HUES64 (cell line): ENCODE measurements at regions not wholly inside any gene's neighbourhood (a gene's known extent, or its start where the extent isn't known, plus 50 kb on each side); places are given as distances from the start of the nearest gene placed in this dataset.

Experiments
- H3K27ac ChIP-seq: 2 replicates; pipeline ENCODE4 v1.7.0; 2013; ENCODE audit warnings: low read depth, low read length, inconsistent platforms
- H3K27me3 ChIP-seq: 2 replicates; pipeline ENCODE4 v1.6.1; 2013; ENCODE audit warnings: mild to moderate bottlenecking, low read length; ENCODE audit not compliant: insufficient read depth
- H3K36me3 ChIP-seq: 2 replicates; pipeline ENCODE4 v1.6.1; 2013; ENCODE audit warnings: mild to moderate bottlenecking, low read length; ENCODE audit not compliant: insufficient read depth
- H3K4me1 ChIP-seq: 2 replicates; pipeline ENCODE4 v1.6.1; 2013; ENCODE audit warnings: mild to moderate bottlenecking, low read length, moderate library complexity; ENCODE audit not compliant: insufficient read depth
- H3K4me3 ChIP-seq: 2 replicates; pipeline ENCODE4 v1.5.1; 2013; ENCODE audit warnings: mild to moderate bottlenecking, low read length, moderate library complexity
- H3K9ac ChIP-seq: 2 replicates; pipeline ENCODE4 v1.6.1; 2013; ENCODE audit warnings: mild to moderate bottlenecking, low read depth, low read length
- H3K9me3 ChIP-seq: 2 replicates; pipeline ENCODE4 v1.6.1; 2013; ENCODE audit warnings: low read depth, low read length; ENCODE audit not compliant: insufficient read depth
- WGBS: fragments of 150-250, 120-280 bp; methylation state at CpG from one replicate; pipeline ENCODE4 v1.1.7; 2013; ENCODE audit warnings: missing lambda C conversion rate; 5-methylcytosine and 5-hydroxymethylcytosine counted together

DNA sequence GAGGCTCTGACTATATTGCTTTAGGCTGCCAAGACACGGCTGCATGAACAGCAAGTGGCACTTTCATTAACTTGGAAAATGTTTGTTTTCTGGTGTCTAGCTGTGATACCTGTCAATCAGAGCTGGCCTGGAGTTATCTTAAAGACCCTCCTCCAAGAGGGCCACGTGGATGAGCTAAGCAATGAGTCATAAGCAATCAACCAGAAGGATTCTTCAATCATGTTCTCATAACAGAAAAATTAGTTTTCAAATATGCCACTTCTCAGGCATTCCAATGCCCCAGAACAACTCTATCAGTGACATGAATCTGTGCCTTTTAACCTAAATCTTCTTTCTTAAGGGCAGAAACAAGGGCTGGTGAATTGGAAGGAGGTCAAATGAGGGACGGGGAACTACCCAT is 283.0 kb downstream of the HTR1B start:
- Histone ChIP-seq H3K4me3 (no peak overlapping the region), H3K4me1 (no peaks in the 10 kb centered on the region), H3K9me3 (no peaks in the 10 kb centered on the region), H3K36me3 (no peaks in the 10 kb centered on the region), H3K27me3 (no peaks in the 10 kb centered on the region), H3K9ac (no peak overlapping the region), H3K27ac (no peak overlapping the region)
- WGBS = 58% methylated on average over 2 of the region's 3 CpGs

DNA sequence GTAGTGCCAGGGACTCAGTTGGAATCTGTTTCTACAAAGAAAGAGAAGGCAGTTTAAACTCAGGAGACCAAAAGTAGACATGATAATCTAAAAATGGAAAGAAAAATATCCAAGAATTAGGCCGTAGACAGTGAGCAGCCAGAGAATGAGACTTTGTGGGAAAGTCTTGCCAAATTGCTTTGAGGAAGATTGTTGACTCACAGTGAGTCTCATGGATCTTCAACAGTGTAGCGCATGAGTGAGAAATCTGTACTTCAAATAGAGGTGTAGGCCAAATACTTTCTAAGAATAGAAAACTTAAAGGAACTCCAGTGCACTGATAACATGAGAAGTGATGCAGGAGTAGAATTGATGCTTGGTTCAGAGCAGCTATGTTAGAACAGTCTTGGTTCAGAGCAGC is 284.5 kb downstream of the HTR1B start:
- no peak overlapping the region for H3K9ac ChIP-seq
- H3K9me3 ChIP-seq = no peaks in the 10 kb centered on the region
- H3K4me1 ChIP-seq = no peaks in the 10 kb centered on the region
- H3K36me3 ChIP-seq = no peaks in the 10 kb centered on the region
- H3K4me3 ChIP-seq = no peak overlapping the region
- WGBS = 96% methylated on average over 2 of the region's 2 CpGs
- H3K27me3 ChIP-seq = no peaks in the 10 kb centered on the region
- H3K27ac ChIP-seq = no peak overlapping the region

GRCh38 chr6:77177470-77177869 is 285.8 kb downstream of the HTR1B start:
- Histone ChIP-seq H3K9me3 (no peaks in the 10 kb centered on the region), H3K4me3 (no peak overlapping the region), H3K9ac (no peak overlapping the region), H3K4me1 (no peaks in the 10 kb centered on the region), H3K27ac (no peak overlapping the region), H3K36me3 (no peaks in the 10 kb centered on the region), H3K27me3 (no peaks in the 10 kb centered on the region)

GRCh38 chr6:77173472-77174074 is 289.7 kb downstream of the HTR1B start:
- WGBS = 84% methylated on average over 7 of the region's 7 CpGs
- H3K9ac ChIP-seq = no peak overlapping the region
- no peaks in the 10 kb centered on the region for H3K9me3 ChIP-seq
- H3K4me1 ChIP-seq = no peaks in the 10 kb centered on the region
- H3K27me3 ChIP-seq = no peaks in the 10 kb centered on the region
- H3K27ac ChIP-seq = no peak overlapping the region
- H3K4me3 ChIP-seq = no peak overlapping the region
- H3K36me3 ChIP-seq = no peaks in the 10 kb centered on the region

DNA sequence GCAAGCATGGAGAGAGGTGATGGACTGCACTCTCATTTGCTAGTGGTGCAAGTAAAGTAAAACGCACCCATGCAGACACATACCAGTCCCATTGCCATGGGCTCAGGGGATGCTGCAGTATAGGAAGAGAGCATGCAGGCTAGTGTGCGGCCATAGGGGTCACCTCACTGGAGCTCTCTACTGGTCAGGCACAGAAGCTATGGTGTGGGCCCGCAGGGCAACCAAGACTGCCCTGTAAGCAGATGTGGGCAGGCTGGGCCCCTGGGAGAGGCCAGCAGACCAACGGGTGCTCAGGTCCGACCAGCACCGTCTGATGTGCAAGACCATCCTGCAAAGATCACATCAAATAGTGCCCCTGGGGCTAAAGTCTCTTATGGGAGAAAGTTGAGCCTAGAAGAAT is 290.7 kb downstream of the HTR1B start:
- no peaks in the 10 kb centered on the region for H3K9me3 ChIP-seq
- no peak overlapping the region for H3K4me3 ChIP-seq
- 94% methylated on average over 6 of the region's 6 CpGs for WGBS
- H3K4me1 ChIP-seq = no peaks in the 10 kb centered on the region
- no peak overlapping the region for H3K9ac ChIP-seq
- H3K27ac ChIP-seq = no peak overlapping the region
- no peaks in the 10 kb centered on the region for H3K27me3 ChIP-seq
- no peaks in the 10 kb centered on the region for H3K36me3 ChIP-seq

- H3K9me3 ChIP-seq = no peaks in the 10 kb centered on the region
- no peaks in the 10 kb centered on the region for H3K27me3 ChIP-seq
- no peak overlapping the region for H3K4me3 ChIP-seq
- no peak overlapping the region for H3K27ac ChIP-seq
- H3K9ac ChIP-seq = no peak overlapping the region
- H3K36me3 ChIP-seq = no peaks in the 10 kb centered on the region
- H3K4me1 ChIP-seq = no peaks in the 10 kb centered on the region
Observed at GRCh38 chr6:77159730-77160129, 303.6 kb downstream of the HTR1B start.

DNA sequence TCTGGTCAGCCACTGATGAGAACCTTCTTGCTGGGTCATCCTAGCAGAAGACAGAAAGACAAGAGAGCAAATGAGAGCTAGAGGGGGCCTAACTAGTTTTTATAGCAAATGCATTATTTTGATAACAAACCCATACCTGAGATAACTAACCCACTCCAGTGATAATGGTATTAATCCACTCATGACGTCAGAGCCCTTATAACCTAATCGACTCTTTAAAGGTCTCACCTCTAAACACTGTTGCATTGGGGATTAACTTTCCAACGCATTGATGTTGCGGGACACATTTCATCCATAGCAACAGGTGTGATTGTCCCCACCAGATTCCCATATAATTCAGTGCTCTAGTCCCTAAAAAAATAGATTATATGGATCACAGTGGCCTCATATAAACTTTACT is 312.1 kb downstream of the HTR1B start:
- H3K27me3 ChIP-seq = no peaks in the 10 kb centered on the region
- H3K36me3 ChIP-seq = no peaks in the 10 kb centered on the region
- WGBS = 71% methylated on average over 4 of the region's 4 CpGs
- no peak overlapping the region for H3K9ac ChIP-seq
- H3K27ac ChIP-seq = no peak overlapping the region
- no peaks in the 10 kb centered on the region for H3K4me1 ChIP-seq
- no peak overlapping the region for H3K4me3 ChIP-seq
- H3K9me3 ChIP-seq = no peaks in the 10 kb centered on the region

- Histone ChIP-seq H3K27ac (no peak overlapping the region), H3K9ac (no peak overlapping the region), H3K4me1 (no peaks in the 10 kb centered on the region), H3K9me3 (no peaks in the 10 kb centered on the region), H3K36me3 (no peaks in the 10 kb centered on the region), H3K27me3 (no peaks in the 10 kb centered on the region), H3K4me3 (no peak overlapping the region)
Observed at GRCh38 chr6:77150736-77151135, 312.6 kb downstream of the HTR1B start.

DNA sequence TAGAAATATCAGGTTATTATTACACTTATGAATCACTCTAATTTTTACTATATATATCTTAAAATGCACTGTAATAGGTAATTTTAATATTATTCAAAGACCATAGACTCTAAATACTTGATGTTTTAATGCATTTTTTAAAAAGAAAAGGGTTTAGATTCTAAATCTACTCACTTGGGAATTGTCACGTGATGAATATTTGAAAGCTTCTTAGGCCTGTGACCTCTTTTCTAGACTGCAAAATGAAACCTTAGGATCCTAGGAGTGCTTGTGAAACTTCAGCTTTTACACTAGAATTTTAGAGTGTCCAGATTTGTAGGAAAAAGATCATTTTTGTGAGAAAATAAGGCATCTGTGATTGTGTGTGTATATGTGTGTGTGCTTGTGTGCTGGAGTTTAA is 318.0 kb downstream of the HTR1B start:
- no peak overlapping the region for H3K4me3 ChIP-seq
- H3K27ac ChIP-seq = no peak overlapping the region
- no peaks in the 10 kb centered on the region for H3K27me3 ChIP-seq
- no peaks in the 10 kb centered on the region for H3K9me3 ChIP-seq
- no peak overlapping the region for H3K9ac ChIP-seq
- 100% methylated on average over 1 of the region's 1 CpG for WGBS
- no peaks in the 10 kb centered on the region; the same call in 1 of the 2 replicates for H3K4me1 ChIP-seq
- H3K36me3 ChIP-seq = no peaks in the 10 kb centered on the region

GRCh38 chr6:77143659-77144447 is 319.4 kb downstream of the HTR1B start:
- H3K27me3 ChIP-seq = no peaks in the 10 kb centered on the region
- H3K4me1 ChIP-seq = no peaks in the 10 kb centered on the region; the same call in 1 of the 2 replicates
- H3K27ac ChIP-seq = no peak overlapping the region
- no peak overlapping the region for H3K4me3 ChIP-seq
- H3K9ac ChIP-seq = no peak overlapping the region
- no peaks in the 10 kb centered on the region for H3K36me3 ChIP-seq
- no peaks in the 10 kb centered on the region for H3K9me3 ChIP-seq
- WGBS = 94% methylated on average over 4 of the region's 5 CpGs

DNA sequence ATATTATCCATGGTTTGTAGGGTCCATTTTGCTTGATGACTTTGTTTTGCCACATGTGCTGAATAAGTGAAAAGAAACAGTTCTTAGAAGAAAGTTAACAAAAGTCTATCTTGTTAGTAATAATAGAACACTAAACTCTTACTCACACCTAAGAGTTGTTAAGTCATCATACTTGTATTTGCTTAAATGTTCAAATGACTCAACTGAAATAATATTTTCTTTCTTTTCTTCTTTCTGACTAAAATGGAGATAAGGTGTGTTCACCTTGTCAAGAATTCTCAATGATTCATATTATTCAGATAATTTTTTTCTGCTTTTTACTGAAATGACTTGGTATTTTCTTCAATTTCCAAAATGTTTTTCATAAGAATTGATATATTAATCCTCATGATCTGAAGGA is 327.2 kb downstream of the HTR1B start:
- Histone ChIP-seq H3K9ac (no peak overlapping the region), H3K4me1 (no peaks in the 10 kb centered on the region), H3K36me3 (no peaks in the 10 kb centered on the region), H3K27ac (no peak overlapping the region), H3K9me3 (no peaks in the 10 kb centered on the region), H3K27me3 (no peaks in the 10 kb centered on the region), H3K4me3 (no peak overlapping the region)

DNA sequence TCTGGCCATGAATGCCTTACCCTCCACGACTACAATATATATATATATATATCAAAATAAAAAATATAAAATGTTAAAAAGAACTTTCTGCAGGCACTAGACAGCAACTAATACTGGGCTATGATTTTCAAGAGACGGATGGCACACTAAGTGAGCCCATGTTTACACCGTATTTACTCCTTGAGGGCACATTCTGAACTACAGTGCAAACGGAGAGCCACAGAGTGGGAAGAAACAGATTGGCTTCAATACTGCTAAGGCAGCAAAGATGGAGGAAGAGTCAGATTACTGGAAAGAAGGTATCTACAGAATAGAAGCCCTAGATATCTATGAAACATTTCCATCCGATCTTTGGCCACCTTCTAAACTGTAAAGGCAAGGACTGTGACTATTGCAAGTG is 330.3 kb downstream of the HTR1B start:
- Histone ChIP-seq H3K4me1 (no peaks in the 10 kb centered on the region), H3K27ac (no peak overlapping the region), H3K4me3 (no peak overlapping the region), H3K36me3 (no peaks in the 10 kb centered on the region), H3K9me3 (no peaks in the 10 kb centered on the region), H3K27me3 (no peaks in the 10 kb centered on the region), H3K9ac (no peak overlapping the region)
- WGBS = 91% methylated on average over 4 of the region's 5 CpGs
